ENCODE measurements at regions not wholly inside any gene's neighbourhood (a gene's known extent, or its start where the extent isn't known, plus 50 kb on each side); places are given as distances from the start of the nearest gene placed in this dataset.
"Not testable (repeated sequence)": the region's sequence is repeated elsewhere in the genome, so short reads cannot be mapped to it uniquely, and the experiment has no call there.

- no peak for DNase-seq (ENCODE audit: low spot score)
These were observed 209.4 kb upstream of the ATP6AP2 start for GRCh38 chrX:40371376-40371775.

GRCh38 chrX:40368611-40369061, 212.1 kb upstream of the ATP6AP2 start:
- DNase-seq (ENCODE audit: low spot score) = no peak

GRCh38 chrX:40366661-40367060, 214.1 kb upstream of the ATP6AP2 start:
- DNase-seq (ENCODE audit: low spot score) = no peak

GRCh38 chrX:40362291-40362690, 218.5 kb upstream of the ATP6AP2 start:
- DNase-seq (ENCODE audit: low spot score) = not testable (repeated sequence)

- DNase-seq (ENCODE audit: low spot score) = no peak
These were observed 220.2 kb upstream of the ATP6AP2 start for GRCh38 chrX:40360557-40360956.

- no peak for DNase-seq (ENCODE audit: low spot score)
These were observed 221.2 kb upstream of the ATP6AP2 start for GRCh38 chrX:40359593-40359992.

- DNase-seq (ENCODE audit: low spot score) = no peak
These were observed 221.8 kb upstream of the ATP6AP2 start for GRCh38 chrX:40358994-40359393.

GRCh38 chrX:40349251-40349650, 231.5 kb upstream of the ATP6AP2 start:
- no peak for DNase-seq (ENCODE audit: low spot score)

- no peak for DNase-seq (ENCODE audit: low spot score)
These were observed 234.4 kb upstream of the ATP6AP2 start for GRCh38 chrX:40346379-40346778.

GRCh38 chrX:40343319-40343718, 237.5 kb upstream of the ATP6AP2 start:
- DNase-seq (ENCODE audit: low spot score) = no peak

- DNase-seq (ENCODE audit: low spot score) = no peak
These were observed 240.7 kb upstream of the ATP6AP2 start for GRCh38 chrX:40340116-40340515.

GRCh38 chrX:40333344-40333743, 235.6 kb upstream of the BCOR start:
- no peak for DNase-seq (ENCODE audit: low spot score)

- no peak for DNase-seq (ENCODE audit: low spot score)
These were observed 234.0 kb upstream of the BCOR start for GRCh38 chrX:40331762-40332161.

- DNase-seq (ENCODE audit: low spot score) = no peak
These were observed 233.6 kb upstream of the BCOR start for GRCh38 chrX:40331353-40331752.

GRCh38 chrX:40329616-40330015, 231.9 kb upstream of the BCOR start:
- DNase-seq (ENCODE audit: low spot score) = no peak

- no peak for DNase-seq (ENCODE audit: low spot score)
These were observed 229.3 kb upstream of the BCOR start for GRCh38 chrX:40327085-40327484.

GRCh38 chrX:40326186-40326965, 228.6 kb upstream of the BCOR start:
- no peak for DNase-seq (ENCODE audit: low spot score)

GRCh38 chrX:40325161-40325560, 227.4 kb upstream of the BCOR start:
- DNase-seq (ENCODE audit: low spot score) = no peak

- DNase-seq (ENCODE audit: low spot score) = no peak
These were observed 226.2 kb upstream of the BCOR start for GRCh38 chrX:40323977-40324376.

- no peak for DNase-seq (ENCODE audit: low spot score)
These were observed 223.1 kb upstream of the BCOR start for GRCh38 chrX:40320819-40321218.

- no peak for DNase-seq (ENCODE audit: low spot score)
These were observed 221.0 kb upstream of the BCOR start for GRCh38 chrX:40318801-40319200.

- no peak for DNase-seq (ENCODE audit: low spot score)
These were observed 220.3 kb upstream of the BCOR start for GRCh38 chrX:40318076-40318475.

- DNase-seq (ENCODE audit: low spot score) = no peak
These were observed 218.7 kb upstream of the BCOR start for GRCh38 chrX:40316502-40316901.

GRCh38 chrX:40314070-40314469, 216.3 kb upstream of the BCOR start:
- DNase-seq (ENCODE audit: low spot score) = no peak

All from AG20443 (cell line).